ENCODE measurements at regions not wholly inside any gene's neighbourhood (a gene's known extent, or its start where the extent isn't known, plus 50 kb on each side); places are given as distances from the start of the nearest gene placed in this dataset.

GRCh38 chr12:18967814-18968213 lies 161.7 kb upstream of the PLEKHA5 start:
- peak in 1 of 2 donors; percentile 35 for DNase-seq (ENCODE audit: low read depth in 2 of 2)

GRCh38 chr12:18969512-18969911 lies 160.0 kb upstream of the PLEKHA5 start:
- no peak for DNase-seq (ENCODE audit: low read depth in 2 of 2)

- DNase-seq (ENCODE audit: low read depth in 2 of 2) = no peak
Observed at GRCh38 chr12:18970603-18971002, 158.9 kb upstream of the PLEKHA5 start.

GRCh38 chr12:18971932-18972331 lies 157.6 kb upstream of the PLEKHA5 start:
- DNase-seq (ENCODE audit: low read depth in 2 of 2) = no peak

- DNase-seq (ENCODE audit: low read depth in 2 of 2) = no peak
Observed at GRCh38 chr12:18975933-18976332, 153.6 kb upstream of the PLEKHA5 start.

GRCh38 chr12:18979401-18980126 lies 150.0 kb upstream of the PLEKHA5 start:
- DNase-seq (ENCODE audit: low read depth in 2 of 2) = no peak

- no peak for DNase-seq (ENCODE audit: low read depth in 2 of 2)
Observed at GRCh38 chr12:18981732-18982131, 147.8 kb upstream of the PLEKHA5 start.

GRCh38 chr12:18982226-18982949 lies 147.1 kb upstream of the PLEKHA5 start:
- no peak for DNase-seq (ENCODE audit: low read depth in 2 of 2)

GRCh38 chr12:18983854-18984253 lies 145.7 kb upstream of the PLEKHA5 start:
- DNase-seq (ENCODE audit: low read depth in 2 of 2) = no peak

- no peak for DNase-seq (ENCODE audit: low read depth in 2 of 2)
Observed at GRCh38 chr12:18990856-18991255, 138.7 kb upstream of the PLEKHA5 start.

- no peak for DNase-seq (ENCODE audit: low read depth in 2 of 2)
Observed at GRCh38 chr12:18992336-18992735, 137.2 kb upstream of the PLEKHA5 start.

- DNase-seq (ENCODE audit: low read depth in 2 of 2) = peak in 1 of 2 donors; percentile 83
Observed at GRCh38 chr12:18998343-18999261, 130.9 kb upstream of the PLEKHA5 start.

- DNase-seq (ENCODE audit: low read depth in 2 of 2) = no peak
Observed at GRCh38 chr12:19000836-19001235, 128.7 kb upstream of the PLEKHA5 start.

- no peak for DNase-seq (ENCODE audit: low read depth in 2 of 2)
Observed at GRCh38 chr12:19002216-19002615, 127.3 kb upstream of the PLEKHA5 start.

- no peak for DNase-seq (ENCODE audit: low read depth in 2 of 2)
Observed at GRCh38 chr12:19003141-19003540, 126.4 kb upstream of the PLEKHA5 start.

GRCh38 chr12:19003987-19004619 lies 125.4 kb upstream of the PLEKHA5 start:
- no peak for DNase-seq (ENCODE audit: low read depth in 2 of 2)

- DNase-seq (ENCODE audit: low read depth in 2 of 2) = no peak
Observed at GRCh38 chr12:19005257-19005801, 124.2 kb upstream of the PLEKHA5 start.

GRCh38 chr12:19006626-19007137 lies 122.9 kb upstream of the PLEKHA5 start:
- DNase-seq (ENCODE audit: low read depth in 2 of 2) = no peak

- DNase-seq (ENCODE audit: low read depth in 2 of 2) = no peak
Observed at GRCh38 chr12:19008102-19008501, 121.4 kb upstream of the PLEKHA5 start.

GRCh38 chr12:19010087-19010486 lies 119.4 kb upstream of the PLEKHA5 start:
- no peak for DNase-seq (ENCODE audit: low read depth in 2 of 2)

GRCh38 chr12:19010726-19011125 lies 118.8 kb upstream of the PLEKHA5 start:
- no peak for DNase-seq (ENCODE audit: low read depth in 2 of 2)

Data from lung microvascular endothelial cell (primary cell).